ENCODE measurements at regions not wholly inside any gene's neighbourhood (a gene's known extent, or its start where the extent isn't known, plus 50 kb on each side); places are given as distances from the start of the nearest gene placed in this dataset.

DNA sequence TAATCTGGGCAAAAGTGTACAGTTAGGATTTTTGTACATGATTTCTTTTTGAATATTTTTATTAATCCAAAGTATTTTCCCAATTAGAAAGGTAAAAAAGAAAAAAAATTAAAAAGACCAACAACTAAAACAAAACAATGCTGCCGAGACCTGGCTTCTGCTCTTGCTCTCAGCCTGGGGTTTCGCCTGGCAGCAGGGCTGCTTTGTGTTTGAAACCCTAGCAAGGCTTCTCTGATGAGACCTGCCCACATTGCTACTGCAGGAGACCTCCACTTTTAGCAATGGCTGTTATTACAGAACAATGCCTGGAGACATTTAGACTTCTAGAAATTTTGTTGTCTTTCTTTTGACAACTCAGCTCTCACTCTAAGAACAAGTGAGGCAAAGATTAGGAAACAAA lies 1153.0 kb upstream of the TMEM132C start:
- TF ChIP-seq, protein P1, sequence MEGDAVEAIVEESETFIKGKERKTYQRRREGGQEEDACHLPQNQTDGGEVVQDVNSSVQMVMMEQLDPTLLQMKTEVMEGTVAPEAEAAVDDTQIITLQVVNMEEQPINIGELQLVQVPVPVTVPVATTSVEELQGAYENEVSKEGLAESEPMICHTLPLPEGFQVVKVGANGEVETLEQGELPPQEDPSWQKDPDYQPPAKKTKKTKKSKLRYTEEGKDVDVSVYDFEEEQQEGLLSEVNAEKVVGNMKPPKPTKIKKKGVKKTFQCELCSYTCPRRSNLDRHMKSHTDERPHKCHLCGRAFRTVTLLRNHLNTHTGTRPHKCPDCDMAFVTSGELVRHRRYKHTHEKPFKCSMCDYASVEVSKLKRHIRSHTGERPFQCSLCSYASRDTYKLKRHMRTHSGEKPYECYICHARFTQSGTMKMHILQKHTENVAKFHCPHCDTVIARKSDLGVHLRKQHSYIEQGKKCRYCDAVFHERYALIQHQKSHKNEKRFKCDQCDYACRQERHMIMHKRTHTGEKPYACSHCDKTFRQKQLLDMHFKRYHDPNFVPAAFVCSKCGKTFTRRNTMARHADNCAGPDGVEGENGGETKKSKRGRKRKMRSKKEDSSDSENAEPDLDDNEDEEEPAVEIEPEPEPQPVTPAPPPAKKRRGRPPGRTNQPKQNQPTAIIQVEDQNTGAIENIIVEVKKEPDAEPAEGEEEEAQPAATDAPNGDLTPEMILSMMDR (IDR thresholded peaks at IDR 0.05), result no peak
- TF ChIP-seq POLR2A (IDR thresholded peaks at IDR 0.05) (no peak), POLR2AphosphoS5 (IDR thresholded peaks at IDR 0.05) (no peak)

All from stomach (tissue), 4 donors.